KMS-11 (cell line): ENCODE measurements at regions not wholly inside any gene's neighbourhood (a gene's known extent, or its start where the extent isn't known, plus 50 kb on each side); places are given as distances from the start of the nearest gene placed in this dataset.

Source experiments
- H2AFZ ChIP-seq: fragments of 200-600 bp; sonication (generic); 2 replicates; pipeline ENCODE4 v1.6.1; 2016; ENCODE audit warnings: antibody characterized with exemption, mixed run types, low read depth
- H3K27ac ChIP-seq: fragments of 200-600 bp; sonication (generic); 2 replicates; pipeline ENCODE4 v1.6.1; 2016; ENCODE audit warnings: mild to moderate bottlenecking, mixed run types
- H3K27me3 ChIP-seq: fragments of 200-600 bp; sonication (generic); 2 replicates; pipeline ENCODE4 v1.6.1; 2017; ENCODE audit warnings: mild to moderate bottlenecking, low read depth, mixed run types, moderate library complexity; ENCODE audit not compliant: insufficient read depth
- H3K36me3 ChIP-seq: fragments of 200-600 bp; sonication (generic); 2 replicates; pipeline ENCODE4 v1.6.1; 2017; ENCODE audit warnings: mild to moderate bottlenecking, mixed run types; ENCODE audit not compliant: insufficient read depth
- H3K4me1 ChIP-seq: fragments of 200-600 bp; sonication (generic); 2 replicates; pipeline ENCODE4 v1.6.1; 2016; ENCODE audit warnings: mild to moderate bottlenecking, low read depth, mixed run types; ENCODE audit not compliant: poor library complexity, severe bottlenecking
- H3K4me2 ChIP-seq: fragments of 200-600 bp; sonication (generic); 2 replicates; pipeline ENCODE4 v1.7.0; 2016; ENCODE audit warnings: mild to moderate bottlenecking, mixed run types
- H3K4me3 ChIP-seq: fragments of 200-600 bp; sonication (generic); IDR thresholded peaks from 2 replicates; pipeline ENCODE4 v1.6.1; 2017; ENCODE audit warnings: low read depth, low read length, mixed read lengths; ENCODE audit not compliant: insufficient read depth
- H3K79me2 ChIP-seq: fragments of 200-600 bp; sonication (generic); 2 replicates; pipeline ENCODE4 v1.6.1; 2016; ENCODE audit warnings: low read depth, mixed run types; ENCODE audit not compliant: insufficient read depth
- H3K9ac ChIP-seq: fragments of 200-600 bp; sonication (generic); 2 replicates; pipeline ENCODE4 v1.6.1; 2016; ENCODE audit warnings: mild to moderate bottlenecking, mixed run types
- H4K20me1 ChIP-seq: fragments of 200-600 bp; sonication (generic); 2 replicates; pipeline ENCODE4 v1.6.1; 2016; ENCODE audit warnings: mild to moderate bottlenecking, mixed run types; ENCODE audit not compliant: insufficient read depth
- TF ChIP-seq, protein P1 (sequence below): fragments of 200-600 bp; sonication (generic); conservative IDR thresholded peaks from 2 replicates; pipeline ENCODE4 v1.6.1; 2017; ENCODE audit warnings: low read depth, mild to moderate bottlenecking, antibody characterized with exemption, low read length, moderate library complexity, mixed read lengths

DNA sequence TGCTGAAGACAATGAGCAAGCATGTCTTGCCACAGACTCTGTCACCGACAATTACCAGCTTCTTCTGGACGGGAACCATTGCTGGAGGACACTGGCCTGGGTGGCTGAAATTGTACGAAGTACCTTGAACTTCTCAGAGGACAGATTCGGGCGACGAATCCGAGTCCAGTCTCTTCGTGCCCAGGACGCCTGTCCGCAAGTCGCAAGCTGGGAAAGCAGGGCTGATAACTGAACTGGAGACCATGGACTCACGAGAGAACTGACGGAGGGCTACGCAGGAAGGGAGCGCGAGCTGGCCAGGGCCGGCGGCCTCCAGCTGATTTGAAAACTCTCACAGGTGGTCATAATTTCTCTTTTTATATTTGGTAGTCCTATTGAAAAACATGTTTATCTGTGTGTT, 1229.5 kb upstream of the MAP3K7 start:
- H3K79me2 ChIP-seq = no peaks in the 10 kb centered on the region
- H3K27ac ChIP-seq = no peak overlapping the region
- no peak overlapping the region for H3K9ac ChIP-seq

GRCh38 chr6:91813641-91814040, 1226.8 kb upstream of the MAP3K7 start:
- Histone ChIP-seq H3K36me3 (no peaks in the 10 kb centered on the region), H4K20me1 (no peaks in the 10 kb centered on the region), H3K9ac (no peak overlapping the region), H3K79me2 (no peaks in the 10 kb centered on the region), H3K4me2 (no peak overlapping the region), H3K27ac (no peak overlapping the region), H3K4me3 (no peak overlapping the region), H2AFZ (no peak overlapping the region), H3K4me1 (no peaks in the 10 kb centered on the region), H3K27me3 (no peaks in the 10 kb centered on the region)
- TF ChIP-seq, protein P1, sequence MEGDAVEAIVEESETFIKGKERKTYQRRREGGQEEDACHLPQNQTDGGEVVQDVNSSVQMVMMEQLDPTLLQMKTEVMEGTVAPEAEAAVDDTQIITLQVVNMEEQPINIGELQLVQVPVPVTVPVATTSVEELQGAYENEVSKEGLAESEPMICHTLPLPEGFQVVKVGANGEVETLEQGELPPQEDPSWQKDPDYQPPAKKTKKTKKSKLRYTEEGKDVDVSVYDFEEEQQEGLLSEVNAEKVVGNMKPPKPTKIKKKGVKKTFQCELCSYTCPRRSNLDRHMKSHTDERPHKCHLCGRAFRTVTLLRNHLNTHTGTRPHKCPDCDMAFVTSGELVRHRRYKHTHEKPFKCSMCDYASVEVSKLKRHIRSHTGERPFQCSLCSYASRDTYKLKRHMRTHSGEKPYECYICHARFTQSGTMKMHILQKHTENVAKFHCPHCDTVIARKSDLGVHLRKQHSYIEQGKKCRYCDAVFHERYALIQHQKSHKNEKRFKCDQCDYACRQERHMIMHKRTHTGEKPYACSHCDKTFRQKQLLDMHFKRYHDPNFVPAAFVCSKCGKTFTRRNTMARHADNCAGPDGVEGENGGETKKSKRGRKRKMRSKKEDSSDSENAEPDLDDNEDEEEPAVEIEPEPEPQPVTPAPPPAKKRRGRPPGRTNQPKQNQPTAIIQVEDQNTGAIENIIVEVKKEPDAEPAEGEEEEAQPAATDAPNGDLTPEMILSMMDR = no peak

More for the DNA sequence above, 1229.5 kb upstream of the MAP3K7 start:
- Histone ChIP-seq H3K4me2 (no peak overlapping the region), H3K36me3 (no peaks in the 10 kb centered on the region), H3K4me3 (no peak overlapping the region), H2AFZ (no peak overlapping the region), H3K27me3 (no peaks in the 10 kb centered on the region), H3K4me1 (no peaks in the 10 kb centered on the region), H4K20me1 (no peaks in the 10 kb centered on the region)
- TF ChIP-seq, protein P1 = no peak

- TF ChIP-seq, protein P1 = no peak
- Histone ChIP-seq H2AFZ (no peak overlapping the region), H3K79me2 (no peaks in the 10 kb centered on the region)
Measured at GRCh38 chr6:91812596-91813274, 1225.9 kb upstream of the MAP3K7 start.

GRCh38 chr6:91804981-91805380, 1218.1 kb upstream of the MAP3K7 start:
- Histone ChIP-seq H3K27ac (no peak overlapping the region), H3K79me2 (no peaks in the 10 kb centered on the region), H3K4me2 (no peak overlapping the region), H3K27me3 (no peaks in the 10 kb centered on the region), H3K9ac (no peak overlapping the region), H2AFZ (no peak overlapping the region), H4K20me1 (no peaks in the 10 kb centered on the region), H3K36me3 (no peaks in the 10 kb centered on the region), H3K4me3 (no peak overlapping the region), H3K4me1 (no peaks in the 10 kb centered on the region)
- TF ChIP-seq, protein P1 = no peak

More at GRCh38 chr6:91812596-91813274, 1225.9 kb upstream of the MAP3K7 start:
- Histone ChIP-seq H4K20me1 (no peaks in the 10 kb centered on the region), H3K4me2 (no peak overlapping the region), H3K4me1 (no peaks in the 10 kb centered on the region), H3K9ac (no peak overlapping the region), H3K36me3 (no peaks in the 10 kb centered on the region), H3K27ac (no peak overlapping the region), H3K27me3 (no peaks in the 10 kb centered on the region), H3K4me3 (no peak overlapping the region)
